GM12878 (cell line): ENCODE measurements at regions not wholly inside any gene's neighbourhood (a gene's known extent, or its start where the extent isn't known, plus 50 kb on each side); places are given as distances from the start of the nearest gene placed in this dataset.

ENCODE experiments used
- ATAC-seq: fragments of 200-7000 bp; cut with Tn5 transposase; 3 replicates; pipeline ENCODE4 v1.9.1; 2020; ENCODE audit warnings: mild to moderate bottlenecking, moderate library complexity
- BruUV-seq: library from RNA; stranded (reverse); fragments of 400-500 nt; replicated peaks from 2 replicates; lab custom pipeline; 2021; lab: Mats Ljungman, UMichigan
- CTCF ChIA-PET: fragments of 300-600 bp; sonication (Branson Sonifier 250); formaldehyde crosslinking; extraction: SDS; loops from one replicate; lab custom pipeline; 2021; ENCODE audit warnings: inconsistent platforms; lab: Yijun Ruan, JAX
- POLR2A ChIA-PET: fragments of 350-600 bp; formaldehyde crosslinking; extraction: SDS; loops from one replicate; lab custom pipeline; 2021; ENCODE audit warnings: inconsistent platforms; lab: Charles Lee
- RAD21 ChIA-PET: fragments of 300-600 bp; sonication (Branson Sonifier 250); formaldehyde crosslinking; loops from one replicate; lab custom pipeline; 2023; ENCODE audit warnings: antibody characterized with exemption; ENCODE audit not compliant: unreplicated experiment; lab: Charles Lee
- SMC1A ChIA-PET: fragments of 300-600 bp; sonication (Branson Sonifier 250); formaldehyde crosslinking; loops from one replicate; lab custom pipeline; 2023; ENCODE audit not compliant: unreplicated experiment, uncharacterized antibody; lab: Charles Lee
- DNase-seq: peaks from one replicate; pipeline ENCODE4 v3.0.0-alpha.2; 2011; ENCODE audit warnings: low read depth, low spot score
- FAIRE-seq: peaks from 3 replicates; lab custom pipeline; 2011; peaks lifted over from hg19 to GRCh38; lab: Jason Lieb, UNC
- H2AFZ ChIP-seq: 2 replicates; pipeline ENCODE4 v1.6.0; 2011; ENCODE audit warnings: low read depth, low read length, control low read depth; ENCODE audit not compliant: control insufficient read depth
- H3K27ac ChIP-seq: 2 replicates; pipeline ENCODE4 v1.5.1; 2011; ENCODE audit warnings: control low read depth; ENCODE audit not compliant: control insufficient read depth, insufficient read depth
- H3K27me3 ChIP-seq, 2 experiments: replicated peaks in 1 of 2; 2 replicates each; pipeline versions ENCODE4 v1.6.0 to v1.6.1; 2011; ENCODE audit warnings: low read length in 1 of 2; ENCODE audit not compliant: control insufficient read depth in 2 of 2, insufficient read depth in 2 of 2
- H3K36me3 ChIP-seq, 2 experiments: 2 replicates each; pipeline ENCODE4 v1.5.1; 2011; ENCODE audit warnings: low read length in 1 of 2; ENCODE audit not compliant: control insufficient read depth in 2 of 2, insufficient read depth in 2 of 2
- H3K4me1 ChIP-seq: 2 replicates; pipeline ENCODE4 v1.6.1; 2011; ENCODE audit warnings: mild to moderate bottlenecking, low read length, moderate library complexity, mixed read lengths; ENCODE audit not compliant: control insufficient read depth, insufficient read depth
- H3K4me2 ChIP-seq: 2 replicates; pipeline ENCODE4 v1.6.0; 2011; ENCODE audit warnings: control low read depth; ENCODE audit not compliant: control insufficient read depth, insufficient read depth
- H3K4me3 ChIP-seq: fragments of 200-600 bp; sonication (generic); 2 replicates; pipeline ENCODE4 v1.5.1; 2016
- H3K79me2 ChIP-seq: 2 replicates; pipeline ENCODE4 v1.6.0; 2011; ENCODE audit warnings: low read length; ENCODE audit not compliant: control insufficient read depth, insufficient read depth
- H3K9ac ChIP-seq: 2 replicates; pipeline ENCODE4 v1.8.0; 2011; ENCODE audit warnings: low read length, control low read depth, mixed read lengths; ENCODE audit not compliant: control insufficient read depth, insufficient read depth
- H3K9me3 ChIP-seq: replicated peaks from 3 replicates; pipeline ENCODE4 v1.5.1; 2011; ENCODE audit warnings: mild to moderate bottlenecking, low read length; ENCODE audit not compliant: control insufficient read depth, insufficient read depth
- H4K20me1 ChIP-seq: 2 replicates; pipeline ENCODE4 v1.6.0; 2011; ENCODE audit not compliant: control insufficient read depth, insufficient read depth
- EED ChIP-seq: sonication (generic); IDR thresholded peaks from 2 replicates; pipeline ENCODE4 v1.6.1; 2016; ENCODE audit warnings: antibody characterized with exemption, low read depth
- ESRRA ChIP-seq: IDR thresholded peaks from 2 replicates; pipeline ENCODE4 v1.6.1; 2012; ENCODE audit warnings: mild to moderate bottlenecking, low read length, improper control_type of control experiment
- ETV6 ChIP-seq, 2 experiments: fragments of 450-650 bp in 1 of 2; IDR thresholded peaks in 1 of 2; conservative IDR thresholded peaks in 1 of 2; 2 replicates each; pipeline ENCODE4 v1.6.1; 2014; ENCODE audit warnings: antibody characterized with exemption in 1 of 2, borderline replicate concordance in 1 of 2, low read depth in 1 of 2, mild to moderate bottlenecking in 1 of 2, moderate library complexity in 1 of 2
- FOXM1 ChIP-seq: IDR thresholded peaks from 2 replicates; pipeline ENCODE4 v1.6.1; 2012; ENCODE audit warnings: low read depth, mild to moderate bottlenecking, inconsistent platforms, low read length, moderate library complexity
- GATAD2B ChIP-seq: fragments of 450-650 bp; conservative IDR thresholded peaks from 2 replicates; pipeline ENCODE4 v1.6.1; 2017; ENCODE audit warnings: low read depth, mild to moderate bottlenecking, moderate library complexity
- HSF1 ChIP-seq: fragments of 150-350 bp; IDR thresholded peaks from 2 replicates; pipeline ENCODE4 v1.6.1; 2014; ENCODE audit warnings: mild to moderate bottlenecking, low read depth, low read length
- IKZF2 ChIP-seq, 2 experiments: fragments of 450-650 bp; IDR thresholded peaks; 2 replicates each; pipeline ENCODE4 v1.6.1; 2017; ENCODE audit warnings: mild to moderate bottlenecking in 2 of 2, moderate library complexity in 2 of 2
- IRF4 ChIP-seq: IDR thresholded peaks from 2 replicates; pipeline ENCODE4 v1.6.1; 2011; ENCODE audit warnings: low read depth, low read length
- PAX5 ChIP-seq: IDR thresholded peaks from 2 replicates; pipeline ENCODE4 v1.6.1; 2011; ENCODE audit warnings: low read depth, low read length, borderline replicate concordance
- RCOR1 ChIP-seq: conservative IDR thresholded peaks from 2 replicates; pipeline ENCODE4 v1.6.1; 2012; ENCODE audit warnings: low read depth, low read length, improper control_type of control experiment
- TBL1XR1 ChIP-seq: IDR thresholded peaks from 2 replicates; pipeline ENCODE4 v1.6.1; 2012; ENCODE audit warnings: low read depth, low read length, improper control_type of control experiment
- ZNF207 ChIP-seq: fragments of 450-650 bp; IDR thresholded peaks from 2 replicates; pipeline ENCODE4 v1.6.1; 2014; ENCODE audit warnings: antibody characterized with exemption, mild to moderate bottlenecking, borderline replicate concordance
- WGBS: methylation state at CpG from one replicate; pipeline ENCODE4 v1.1.6; 2016; ENCODE audit warnings: low lambda C conversion rate; ENCODE audit not compliant: insufficient replicate concordance, insufficient coverage; ENCODE audit errors: missing lambda C conversion rate; 5-methylcytosine and 5-hydroxymethylcytosine counted together
- in situ Hi-C: fragments of 300-500 bp; cut with MboI; formaldehyde crosslinking; loops from 9 replicates; pipeline ENCODE4 v1.14.3; 2018; ENCODE audit warnings: mixed read lengths
- intact Hi-C: fragments of 100-400 bp; cut with micrococcal nuclease; formaldehyde crosslinking; loops from one replicate; pipeline ENCODE4 v1.14.2; 2022; ENCODE audit not compliant: unreplicated experiment

- POLR2A ChIA-PET, result no interaction called here
- no TSS peak for BruUV-seq
- SMC1A ChIA-PET, result no interaction called here
- Histone ChIP-seq H3K9ac (no peak overlapping the region), H3K79me2 (no peaks in the 10 kb centered on the region), H3K4me2 (no peak overlapping the region), H4K20me1 (no peaks in the 10 kb centered on the region), H3K27ac (no peak overlapping the region), H2AFZ (no peak overlapping the region), H3K36me3 (no peaks in the 10 kb centered on the region), H3K9me3 (no peaks in the 10 kb centered on the region), H3K27me3 (no peaks in the 10 kb centered on the region), H3K4me1 (no peaks in the 10 kb centered on the region), H3K4me3 (no peak overlapping the region)
- DNase-seq, result no peak
- intact Hi-C loops (no loop called here), in situ Hi-C loops (no loop called here)
- CTCF ChIA-PET, result no interaction called here
- ATAC-seq, result no peak
- 26% methylated on average over 5 of the region's 5 CpGs for WGBS
- RAD21 ChIA-PET, result no interaction called here
- no peak for FAIRE-seq
- TF ChIP-seq GATAD2B (no peak), IKZF2 (IDR thresholded peaks at IDR 0.05) (no peak), ZNF207 (no peak), FOXM1 (no peak), IRF4 (no peak), TBL1XR1 (no peak), EED (no peak), ESRRA (no peak), RCOR1 (no peak), HSF1 (no peak), PAX5 (no peak), ETV6 (conservative IDR thresholded peaks at IDR 0.05 in 1 of 2, IDR thresholded peaks at IDR 0.05 in 1 of 2; ENCODE audit: borderline replicate concordance in 1 of 2, low read depth in 1 of 2) (no peak)
Measured at GRCh38 chr18:44356566-44357157, 324.0 kb upstream of the SETBP1 start.
